A673 (cell line): ENCODE measurements at regions not wholly inside any gene's neighbourhood (a gene's known extent, or its start where the extent isn't known, plus 50 kb on each side); places are given as distances from the start of the nearest gene placed in this dataset.

Experiments used
- CTCF ChIP-seq: fragments of 300-800, 200-600 bp; sonication (generic); conservative IDR thresholded peaks from 2 replicates; pipeline ENCODE4 v1.5.1; 2017; ENCODE audit warnings: low read depth, mild to moderate bottlenecking, antibody characterized with exemption, low read length, moderate library complexity, mixed read lengths
- EZH2 ChIP-seq: fragments of 200-600 bp; sonication (generic); IDR thresholded peaks from 2 replicates; pipeline ENCODE4 v1.6.1; 2017; ENCODE audit warnings: borderline replicate concordance, low read depth, mild to moderate bottlenecking, mixed read lengths, antibody characterized with exemption, low read length; ENCODE audit not compliant: poor library complexity, severe bottlenecking

GRCh38 chr6:165135889-165136288 lies 173.5 kb downstream of the C6orf118 start:
- TF ChIP-seq CTCF (no peak), EZH2 (no peak)
